ENCODE measurements at regions not wholly inside any gene's neighbourhood (a gene's known extent, or its start where the extent isn't known, plus 50 kb on each side); places are given as distances from the start of the nearest gene placed in this dataset.

GRCh38 chr11:91382946-91383345 lies 841.7 kb upstream of the FAT3 start:
- H3K9ac ChIP-seq (ENCODE audit: low read depth, low read length): no peak overlapping the region
- TF ChIP-seq RFX5 (IDR thresholded peaks at IDR 0.05; ENCODE audit: low read depth, low read length) (no peak), CTCF (conservative IDR thresholded peaks at IDR 0.05; ENCODE audit: low read depth, low read length) (no peak), USF2 (IDR thresholded peaks at IDR 0.05; ENCODE audit: low read depth, low read length) (no peak), POLR2A (IDR thresholded peaks at IDR 0.05; ENCODE audit: low read depth, low read length) (no peak), CHD1 (IDR thresholded peaks at IDR 0.05; ENCODE audit: low read depth, low read length) (no peak), MAZ (IDR thresholded peaks at IDR 0.05; ENCODE audit: borderline replicate concordance, low read depth, low read length) (no peak), NFE2L2 (IDR thresholded peaks at IDR 0.05; ENCODE audit: low read depth, low read length) (no peak), BHLHE40 (IDR thresholded peaks at IDR 0.05; ENCODE audit: low read depth, low read length) (no peak), ELK1 (IDR thresholded peaks at IDR 0.05; ENCODE audit: borderline replicate concordance, low read depth, low read length) (no peak), SMC3 (IDR thresholded peaks at IDR 0.05; ENCODE audit: low read depth, low read length) (no peak), RCOR1 (IDR thresholded peaks at IDR 0.05; ENCODE audit: insufficient replicate concordance, low read length) (no peak), MAFK (IDR thresholded peaks at IDR 0.05; ENCODE audit: low read depth, low read length) (no peak), CEBPB (IDR thresholded peaks at IDR 0.05; ENCODE audit: low read depth, low read length) (no peak), RAD21 (IDR thresholded peaks at IDR 0.05; ENCODE audit: low read length) (no peak), FOS (IDR thresholded peaks at IDR 0.05; ENCODE audit: low read depth, low read length) (no peak), MXI1 (IDR thresholded peaks at IDR 0.05; ENCODE audit: borderline replicate concordance, low read depth, low read length) (no peak)
- H2BK5ac ChIP-seq (ENCODE audit: low read depth, low read length, poor library complexity, severe bottlenecking): no peak overlapping the region
- H3K27me3 ChIP-seq (ENCODE audit: control insufficient read depth, insufficient read depth, low read length): no peaks in the 10 kb centered on the region
- no TSS peak for BruUV-seq (replicated peaks)
- dilution Hi-C loops (cut with HindIII; ENCODE audit: low sequenced_read_pairs, unreplicated experiment): no loop called here
- DNase-seq (no peak), ATAC-seq (ENCODE audit: low read depth) (no peak)
- H3K36me3 ChIP-seq (ENCODE audit: control insufficient read depth, insufficient read depth, low read length): no peaks in the 10 kb centered on the region
- no peak overlapping the region for H4K91ac ChIP-seq (ENCODE audit: insufficient read depth, low read depth, low read length)
- no peak overlapping the region for H2AK9ac ChIP-seq (replicated peaks; ENCODE audit: low read depth, low read length, poor library complexity)
- POLR2A ChIA-PET (ENCODE audit: unreplicated experiment): no interaction called here
- no peak overlapping the region for H4K8ac ChIP-seq (ENCODE audit: low read depth in 2 of 2, low read length in 2 of 2)
- CTCF ChIA-PET: no interaction called here
- no peak overlapping the region for H2BK20ac ChIP-seq (ENCODE audit: low read depth, low read length)
- in situ Hi-C loops (cut with MboI; ENCODE audit: low sequenced_read_pairs): no loop called here
- no peak overlapping the region for H3K18ac ChIP-seq (ENCODE audit: low read depth, low read length)
- H4K5ac ChIP-seq (ENCODE audit: low read depth, low read length): no peak overlapping the region
- H3K79me1 ChIP-seq (ENCODE audit: low read depth in 1 of 2, low read length in 2 of 2): no peaks in the 10 kb centered on the region
- H3K9me3 ChIP-seq (ENCODE audit: control insufficient read depth, insufficient read depth, low read length): no peaks in the 10 kb centered on the region
- H3K4me1 ChIP-seq (ENCODE audit: control insufficient read depth, insufficient read depth, low read length): no peaks in the 10 kb centered on the region
- H3K4ac ChIP-seq (ENCODE audit: low read depth, low read length): no peak overlapping the region
- WGBS, 2 experiments (ENCODE audit: extremely low coverage in 2 of 2, insufficient read length in 1 of 2): no CpG with 5 or more reads among the region's 2 CpGs
- no peak overlapping the region for H3K14ac ChIP-seq (replicated peaks; ENCODE audit: low read depth, low read length)
- H2AK5ac ChIP-seq (ENCODE audit: low read depth, low read length): no peak overlapping the region
- no peak overlapping the region for H3K4me3 ChIP-seq (ENCODE audit: insufficient read depth, low read depth, low read length)
- H3K56ac ChIP-seq (ENCODE audit: extremely low read depth, insufficient read depth, low read length): no peak overlapping the region
- no peak overlapping the region for H3K4me2 ChIP-seq (ENCODE audit: low read depth, low read length)
- H3K27ac ChIP-seq (ENCODE audit: insufficient read depth, low read length): no peak overlapping the region
- no peaks in the 10 kb centered on the region for H3K9me1 ChIP-seq (ENCODE audit: insufficient read depth, low read length)
- H2BK15ac ChIP-seq (ENCODE audit: low read depth, low read length): no peak overlapping the region
- H3K23ac ChIP-seq (ENCODE audit: low read depth, low read length): no peak overlapping the region
- no peak overlapping the region for H2BK120ac ChIP-seq (ENCODE audit: low read depth, low read length)
- H4K20me1 ChIP-seq (ENCODE audit: insufficient read depth, low read length): no peaks in the 10 kb centered on the region
- no peak overlapping the region for H2AFZ ChIP-seq (replicated peaks; ENCODE audit: low read length, poor library complexity)
- intact Hi-C loops (cut with micrococcal nuclease): no loop called here

Data from IMR-90 (cell line).